ENCODE measurements at regions not wholly inside any gene's neighbourhood (a gene's known extent, or its start where the extent isn't known, plus 50 kb on each side); places are given as distances from the start of the nearest gene placed in this dataset.

DNA sequence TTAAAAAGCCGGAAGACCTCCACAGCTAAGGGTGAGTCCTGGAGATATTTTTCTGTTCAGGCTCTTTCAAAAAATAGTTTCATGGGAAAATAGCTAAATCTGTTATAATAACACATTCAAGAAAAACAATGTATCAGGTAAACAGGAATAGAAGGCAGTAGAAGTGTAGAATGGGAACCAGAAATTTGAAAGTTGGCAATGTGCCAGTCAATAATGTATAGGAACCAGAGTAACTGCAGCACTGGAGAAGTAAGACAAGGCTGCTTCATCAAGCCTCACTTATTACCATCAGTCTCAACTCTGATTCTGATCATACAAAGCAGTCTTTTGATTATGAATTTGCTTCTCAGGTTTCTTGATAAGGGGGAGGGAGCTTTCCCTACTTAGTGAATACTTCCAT lies 81.4 kb upstream of the VRK2 start:
- no peak for TF ChIP-seq POLR2A (IDR thresholded peaks at IDR 0.05; ENCODE audit: low read depth, low read length)
- no peak for TF ChIP-seq POLR2AphosphoS5 (IDR thresholded peaks at IDR 0.05; ENCODE audit: low read depth, low read length)

Data from GM12892 (cell line).